K562 (cell line): ENCODE measurements at regions not wholly inside any gene's neighbourhood (a gene's known extent, or its start where the extent isn't known, plus 50 kb on each side); places are given as distances from the start of the nearest gene placed in this dataset.

Experiments used
- CBFA2T3 ChIP-seq: fragments of 450-650 bp; IDR thresholded peaks from 2 replicates; pipeline ENCODE4 v1.6.1; 2017
- CEBPB ChIP-seq: fragments of 450-650 bp; IDR thresholded peaks from 2 replicates; pipeline ENCODE4 v1.6.1; 2016; ENCODE audit warnings: missing genetic modification characterization, missing compliant biosample characterization
- FOS ChIP-seq: IDR thresholded peaks from 3 replicates; pipeline ENCODE4 v1.6.1; 2011; ENCODE audit not compliant: insufficient read length; ENCODE audit errors: extremely low read depth
- MAFF ChIP-seq: IDR thresholded peaks from 2 replicates; pipeline ENCODE4 v1.6.1; 2012; ENCODE audit warnings: low read length, improper control_type of control experiment
- MTF1 ChIP-seq: fragments of 250-450 bp; sonication (Bioruptor Pico); IDR thresholded peaks from 2 replicates; pipeline ENCODE4 v1.9.0; 2021; ENCODE audit warnings: moderate library complexity, mild to moderate bottlenecking, inconsistent platforms, borderline replicate concordance
- SRSF7 ChIP-seq: fragments of 200-400 bp; formaldehyde crosslinking; optimal IDR thresholded peaks from 2 replicates; pipeline ENCODE3; 2017; ENCODE audit warnings: mild to moderate bottlenecking, low read depth, low read length
- TFE3 ChIP-seq: fragments of 450-650 bp; formaldehyde crosslinking; IDR thresholded peaks from 2 replicates; pipeline ENCODE4 v1.4.0; 2020; ENCODE audit warnings: mild to moderate bottlenecking, mixed read lengths
- ZNF12 ChIP-seq: sonication (generic); formaldehyde crosslinking; IDR thresholded peaks from 2 replicates; pipeline ENCODE4 v1.4.0; 2020; ENCODE audit warnings: mild to moderate bottlenecking, missing genetic modification reagents
- TF ChIP-seq, protein P1 (sequence below): fragments of 450-650 bp; formaldehyde crosslinking; IDR thresholded peaks from 2 replicates; pipeline ENCODE4 v1.4.0; 2020; ENCODE audit warnings: mild to moderate bottlenecking
- TF ChIP-seq, protein P2 (sequence below): fragments of 450-650 bp; IDR thresholded peaks from 2 replicates; pipeline ENCODE4 v1.7.1; 2018; ENCODE audit warnings: mild to moderate bottlenecking, low read depth; ENCODE audit not compliant: partially characterized antibody

DNA sequence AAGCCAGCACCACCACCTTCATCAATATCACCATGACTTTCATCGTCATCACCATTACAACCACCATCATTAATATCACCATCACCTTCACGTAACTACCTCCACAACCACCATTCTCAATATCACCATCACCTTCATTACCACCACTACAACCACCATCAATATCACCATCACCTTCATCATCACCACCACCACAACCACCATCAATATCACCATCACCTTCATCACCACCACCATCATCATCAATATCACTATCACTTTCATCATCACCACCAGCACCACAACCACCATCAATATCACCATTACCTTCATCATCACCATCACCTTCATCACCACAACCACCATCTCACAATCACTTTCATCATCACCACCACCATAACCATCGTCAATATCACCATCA is 225.3 kb upstream of the SULF2 start (continued):
- TF ChIP-seq, protein P1, sequence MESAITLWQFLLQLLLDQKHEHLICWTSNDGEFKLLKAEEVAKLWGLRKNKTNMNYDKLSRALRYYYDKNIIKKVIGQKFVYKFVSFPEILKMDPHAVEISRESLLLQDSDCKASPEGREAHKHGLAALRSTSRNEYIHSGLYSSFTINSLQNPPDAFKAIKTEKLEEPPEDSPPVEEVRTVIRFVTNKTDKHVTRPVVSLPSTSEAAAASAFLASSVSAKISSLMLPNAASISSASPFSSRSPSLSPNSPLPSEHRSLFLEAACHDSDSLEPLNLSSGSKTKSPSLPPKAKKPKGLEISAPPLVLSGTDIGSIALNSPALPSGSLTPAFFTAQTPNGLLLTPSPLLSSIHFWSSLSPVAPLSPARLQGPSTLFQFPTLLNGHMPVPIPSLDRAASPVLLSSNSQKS (CRISPR knock-in tag), result no peak
- TF ChIP-seq ZNF12 (CRISPR knock-in tag), result no peak
- TF ChIP-seq SRSF7, result no peak
- TF ChIP-seq MTF1 (CRISPR knock-in tag), result no peak
- TF ChIP-seq MAFF, result no peak
- no peak for TF ChIP-seq TFE3 (CRISPR knock-in tag)
- TF ChIP-seq CEBPB (tag), result no peak
- no peak for TF ChIP-seq CBFA2T3
- no peak for TF ChIP-seq FOS
- TF ChIP-seq, protein P2, sequence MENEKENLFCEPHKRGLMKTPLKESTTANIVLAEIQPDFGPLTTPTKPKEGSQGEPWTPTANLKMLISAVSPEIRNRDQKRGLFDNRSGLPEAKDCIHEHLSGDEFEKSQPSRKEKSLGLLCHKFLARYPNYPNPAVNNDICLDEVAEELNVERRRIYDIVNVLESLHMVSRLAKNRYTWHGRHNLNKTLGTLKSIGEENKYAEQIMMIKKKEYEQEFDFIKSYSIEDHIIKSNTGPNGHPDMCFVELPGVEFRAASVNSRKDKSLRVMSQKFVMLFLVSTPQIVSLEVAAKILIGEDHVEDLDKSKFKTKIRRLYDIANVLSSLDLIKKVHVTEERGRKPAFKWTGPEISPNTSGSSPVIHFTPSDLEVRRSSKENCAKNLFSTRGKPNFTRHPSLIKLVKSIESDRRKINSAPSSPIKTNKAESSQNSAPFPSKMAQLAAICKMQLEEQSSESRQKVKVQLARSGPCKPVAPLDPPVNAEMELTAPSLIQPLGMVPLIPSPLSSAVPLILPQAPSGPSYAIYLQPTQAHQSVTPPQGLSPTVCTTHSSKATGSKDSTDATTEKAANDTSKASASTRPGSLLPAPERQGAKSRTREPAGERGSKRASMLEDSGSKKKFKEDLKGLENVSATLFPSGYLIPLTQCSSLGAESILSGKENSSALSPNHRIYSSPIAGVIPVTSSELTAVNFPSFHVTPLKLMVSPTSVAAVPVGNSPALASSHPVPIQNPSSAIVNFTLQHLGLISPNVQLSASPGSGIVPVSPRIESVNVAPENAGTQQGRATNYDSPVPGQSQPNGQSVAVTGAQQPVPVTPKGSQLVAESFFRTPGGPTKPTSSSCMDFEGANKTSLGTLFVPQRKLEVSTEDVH, result no peak
